DND-41 (cell line): ENCODE measurements at regions not wholly inside any gene's neighbourhood (a gene's known extent, or its start where the extent isn't known, plus 50 kb on each side); places are given as distances from the start of the nearest gene placed in this dataset.

Experiments
- CTCF ChIP-seq: IDR thresholded peaks from 2 replicates; pipeline ENCODE4 v1.5.1; 2012; ENCODE audit warnings: borderline replicate concordance, low read length, moderate library complexity, mild to moderate bottlenecking; ENCODE audit not compliant: poor library complexity, severe bottlenecking; ENCODE audit errors: extremely low read depth
- EZH2 ChIP-seq: IDR thresholded peaks from 3 replicates; pipeline ENCODE4 v1.6.1; 2012; ENCODE audit warnings: borderline replicate concordance, low read depth, mild to moderate bottlenecking, moderate library complexity, low read length, inconsistent platforms; ENCODE audit not compliant: severe bottlenecking

GRCh38 chr6:156538875-156539660 is 238.1 kb upstream of the ARID1B start:
- TF ChIP-seq CTCF (no peak), EZH2 (no peak)
